ENCODE measurements at regions not wholly inside any gene's neighbourhood (a gene's known extent, or its start where the extent isn't known, plus 50 kb on each side); places are given as distances from the start of the nearest gene placed in this dataset.

DNA sequence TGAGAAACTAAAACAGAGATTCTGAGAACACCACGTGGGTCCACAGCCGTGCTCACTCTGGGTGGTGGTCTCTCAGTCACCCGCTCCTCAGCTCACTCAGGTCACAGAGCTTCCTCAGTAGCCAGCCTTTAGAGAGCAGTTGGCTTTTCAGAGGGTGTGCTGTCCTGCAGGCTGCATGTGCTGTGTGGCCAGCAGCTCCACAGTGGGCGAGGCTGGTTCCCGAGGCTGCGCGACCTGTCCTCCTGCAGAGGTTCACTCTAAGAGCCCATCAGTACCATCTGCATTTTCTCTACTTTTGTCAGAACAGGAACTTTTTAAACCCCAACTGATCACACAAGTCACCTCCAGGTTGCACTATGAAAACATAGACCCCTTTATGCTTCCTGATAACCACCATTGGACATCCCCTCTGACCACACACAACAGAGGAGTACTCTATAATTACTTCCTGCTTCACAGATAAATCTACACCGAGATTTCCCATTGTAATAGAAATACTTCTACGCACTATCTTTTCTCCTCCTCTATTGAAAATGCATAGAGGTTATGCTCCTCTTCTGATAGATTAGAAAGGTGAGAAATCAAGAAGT lies 93.1 kb downstream of the GYPC start:
- TF ChIP-seq, protein P1, sequence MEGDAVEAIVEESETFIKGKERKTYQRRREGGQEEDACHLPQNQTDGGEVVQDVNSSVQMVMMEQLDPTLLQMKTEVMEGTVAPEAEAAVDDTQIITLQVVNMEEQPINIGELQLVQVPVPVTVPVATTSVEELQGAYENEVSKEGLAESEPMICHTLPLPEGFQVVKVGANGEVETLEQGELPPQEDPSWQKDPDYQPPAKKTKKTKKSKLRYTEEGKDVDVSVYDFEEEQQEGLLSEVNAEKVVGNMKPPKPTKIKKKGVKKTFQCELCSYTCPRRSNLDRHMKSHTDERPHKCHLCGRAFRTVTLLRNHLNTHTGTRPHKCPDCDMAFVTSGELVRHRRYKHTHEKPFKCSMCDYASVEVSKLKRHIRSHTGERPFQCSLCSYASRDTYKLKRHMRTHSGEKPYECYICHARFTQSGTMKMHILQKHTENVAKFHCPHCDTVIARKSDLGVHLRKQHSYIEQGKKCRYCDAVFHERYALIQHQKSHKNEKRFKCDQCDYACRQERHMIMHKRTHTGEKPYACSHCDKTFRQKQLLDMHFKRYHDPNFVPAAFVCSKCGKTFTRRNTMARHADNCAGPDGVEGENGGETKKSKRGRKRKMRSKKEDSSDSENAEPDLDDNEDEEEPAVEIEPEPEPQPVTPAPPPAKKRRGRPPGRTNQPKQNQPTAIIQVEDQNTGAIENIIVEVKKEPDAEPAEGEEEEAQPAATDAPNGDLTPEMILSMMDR (IDR thresholded peaks at IDR 0.05), result no peak
- TF ChIP-seq POLR2AphosphoS2 (conservative IDR thresholded peaks at IDR 0.05; ENCODE audit: low read length), result no peak
- no peak for TF ChIP-seq RAD21 (conservative IDR thresholded peaks at IDR 0.05 in 1 of 2, IDR thresholded peaks at IDR 0.05 in 1 of 2)
- TF ChIP-seq, protein P2, sequence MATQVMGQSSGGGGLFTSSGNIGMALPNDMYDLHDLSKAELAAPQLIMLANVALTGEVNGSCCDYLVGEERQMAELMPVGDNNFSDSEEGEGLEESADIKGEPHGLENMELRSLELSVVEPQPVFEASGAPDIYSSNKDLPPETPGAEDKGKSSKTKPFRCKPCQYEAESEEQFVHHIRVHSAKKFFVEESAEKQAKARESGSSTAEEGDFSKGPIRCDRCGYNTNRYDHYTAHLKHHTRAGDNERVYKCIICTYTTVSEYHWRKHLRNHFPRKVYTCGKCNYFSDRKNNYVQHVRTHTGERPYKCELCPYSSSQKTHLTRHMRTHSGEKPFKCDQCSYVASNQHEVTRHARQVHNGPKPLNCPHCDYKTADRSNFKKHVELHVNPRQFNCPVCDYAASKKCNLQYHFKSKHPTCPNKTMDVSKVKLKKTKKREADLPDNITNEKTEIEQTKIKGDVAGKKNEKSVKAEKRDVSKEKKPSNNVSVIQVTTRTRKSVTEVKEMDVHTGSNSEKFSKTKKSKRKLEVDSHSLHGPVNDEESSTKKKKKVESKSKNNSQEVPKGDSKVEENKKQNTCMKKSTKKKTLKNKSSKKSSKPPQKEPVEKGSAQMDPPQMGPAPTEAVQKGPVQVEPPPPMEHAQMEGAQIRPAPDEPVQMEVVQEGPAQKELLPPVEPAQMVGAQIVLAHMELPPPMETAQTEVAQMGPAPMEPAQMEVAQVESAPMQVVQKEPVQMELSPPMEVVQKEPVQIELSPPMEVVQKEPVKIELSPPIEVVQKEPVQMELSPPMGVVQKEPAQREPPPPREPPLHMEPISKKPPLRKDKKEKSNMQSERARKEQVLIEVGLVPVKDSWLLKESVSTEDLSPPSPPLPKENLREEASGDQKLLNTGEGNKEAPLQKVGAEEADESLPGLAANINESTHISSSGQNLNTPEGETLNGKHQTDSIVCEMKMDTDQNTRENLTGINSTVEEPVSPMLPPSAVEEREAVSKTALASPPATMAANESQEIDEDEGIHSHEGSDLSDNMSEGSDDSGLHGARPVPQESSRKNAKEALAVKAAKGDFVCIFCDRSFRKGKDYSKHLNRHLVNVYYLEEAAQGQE (IDR thresholded peaks at IDR 0.05), result no peak
- TF ChIP-seq ZNF302 (CRISPR knock-in tag; IDR thresholded peaks at IDR 0.05), result no peak
- TF ChIP-seq MAFK (IDR thresholded peaks at IDR 0.05; ENCODE audit: partially characterized antibody), result no peak
